A673 (cell line): ENCODE measurements at regions not wholly inside any gene's neighbourhood (a gene's known extent, or its start where the extent isn't known, plus 50 kb on each side); places are given as distances from the start of the nearest gene placed in this dataset.

Experiments used
- BruUV-seq: library from RNA; stranded (reverse); fragments of 400-500 nt; replicated peaks from 2 replicates; lab custom pipeline; 2021; lab: Mats Ljungman, UMichigan
- CTCF ChIA-PET: fragments of 300-600 bp; sonication (Branson Sonifier 250); formaldehyde crosslinking; loops from one replicate; lab custom pipeline; 2022; ENCODE audit warnings: antibody characterized with exemption; lab: Charles Lee
- POLR2A ChIA-PET: fragments of 300-600 bp; sonication (Branson Sonifier 250); formaldehyde crosslinking; loops from one replicate; lab custom pipeline; 2022; ENCODE audit warnings: antibody characterized with exemption; ENCODE audit not compliant: low non-redundant PET; lab: Charles Lee
- DNase-seq: peaks from one replicate; pipeline ENCODE4 v3.0.0-alpha.2; 2015; ENCODE audit warnings: low spot score
- H3K27ac ChIP-seq: fragments of 200-600 bp; sonication (generic); 2 replicates; pipeline ENCODE4 v1.5.1; 2016; ENCODE audit warnings: mixed run types, low read depth, mild to moderate bottlenecking, mixed read lengths, antibody characterized with exemption, low read length; ENCODE audit not compliant: poor library complexity, severe bottlenecking
- H3K27me3 ChIP-seq: fragments of 200-600 bp; sonication (generic); replicated peaks from 2 replicates; pipeline ENCODE4 v1.6.1; 2017; ENCODE audit warnings: mixed run types, low read depth, mild to moderate bottlenecking, mixed read lengths, antibody characterized with exemption, low read length; ENCODE audit not compliant: insufficient read depth, poor library complexity
- H3K36me3 ChIP-seq: fragments of 200-600 bp; sonication (generic); 2 replicates; pipeline ENCODE4 v1.6.1; 2016; ENCODE audit warnings: mixed run types, mild to moderate bottlenecking, mixed read lengths, antibody characterized with exemption, low read length; ENCODE audit not compliant: insufficient read depth, poor library complexity, severe bottlenecking
- H3K4me1 ChIP-seq: fragments of 200-600 bp; sonication (generic); 2 replicates; pipeline ENCODE4 v1.6.1; 2017; ENCODE audit warnings: mixed run types, mild to moderate bottlenecking, mixed read lengths, antibody characterized with exemption, low read length; ENCODE audit not compliant: insufficient read depth, poor library complexity, severe bottlenecking
- H3K4me3 ChIP-seq: fragments of 200-600 bp; sonication (generic); 2 replicates; pipeline ENCODE4 v1.5.1; 2016; ENCODE audit warnings: low read depth, mixed run types, mild to moderate bottlenecking, mixed read lengths, low read length; ENCODE audit not compliant: poor library complexity, severe bottlenecking
- H3K9me3 ChIP-seq: fragments of 200-600 bp; sonication (generic); 2 replicates; pipeline ENCODE4 v1.6.1; 2016; ENCODE audit warnings: mixed run types, low read depth, mild to moderate bottlenecking, mixed read lengths, antibody characterized with exemption, low read length; ENCODE audit not compliant: poor library complexity, severe bottlenecking
- EZH2 ChIP-seq: fragments of 200-600 bp; sonication (generic); IDR thresholded peaks from 2 replicates; pipeline ENCODE4 v1.6.1; 2017; ENCODE audit warnings: borderline replicate concordance, low read depth, mild to moderate bottlenecking, mixed read lengths, antibody characterized with exemption, low read length; ENCODE audit not compliant: poor library complexity, severe bottlenecking
- intact Hi-C: fragments of 100-400 bp; cut with micrococcal nuclease; formaldehyde crosslinking; loops from one replicate; pipeline ENCODE4 v1.10.0; 2022; ENCODE audit not compliant: unreplicated experiment
- TF ChIP-seq, protein P1 (sequence below): fragments of 300-800, 200-600 bp; sonication (generic); conservative IDR thresholded peaks from 2 replicates; pipeline ENCODE4 v1.5.1; 2017; ENCODE audit warnings: low read depth, mild to moderate bottlenecking, antibody characterized with exemption, low read length, moderate library complexity, mixed read lengths

DNA sequence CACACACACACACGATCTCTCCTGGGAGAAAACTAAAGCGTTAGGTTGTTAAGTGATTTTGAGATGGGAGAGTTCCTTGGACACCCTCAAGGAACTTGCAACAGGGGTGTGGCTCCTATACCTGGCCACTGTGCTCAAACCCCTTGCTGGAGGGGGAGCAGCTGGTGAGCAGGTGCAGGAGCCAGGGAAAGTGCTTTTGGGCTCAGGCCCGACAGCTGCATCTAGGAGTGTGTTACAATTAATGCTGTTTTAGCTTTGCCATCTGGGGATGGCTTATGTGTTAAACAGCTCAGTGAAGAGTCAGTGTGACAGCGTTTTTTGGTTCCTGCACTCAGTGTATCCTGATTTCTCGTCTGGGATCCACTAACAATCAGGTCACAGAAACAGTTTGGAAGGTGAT, 510.8 kb downstream of the TRIB2 start:
- H3K4me1 ChIP-seq: no peaks in the 10 kb centered on the region
- no peak overlapping the region for H3K4me3 ChIP-seq
- CTCF ChIA-PET: no interaction called here
- DNase-seq: no peak
- intact Hi-C loops: no loop called here
- TF ChIP-seq EZH2: no peak
- TF ChIP-seq, protein P1, sequence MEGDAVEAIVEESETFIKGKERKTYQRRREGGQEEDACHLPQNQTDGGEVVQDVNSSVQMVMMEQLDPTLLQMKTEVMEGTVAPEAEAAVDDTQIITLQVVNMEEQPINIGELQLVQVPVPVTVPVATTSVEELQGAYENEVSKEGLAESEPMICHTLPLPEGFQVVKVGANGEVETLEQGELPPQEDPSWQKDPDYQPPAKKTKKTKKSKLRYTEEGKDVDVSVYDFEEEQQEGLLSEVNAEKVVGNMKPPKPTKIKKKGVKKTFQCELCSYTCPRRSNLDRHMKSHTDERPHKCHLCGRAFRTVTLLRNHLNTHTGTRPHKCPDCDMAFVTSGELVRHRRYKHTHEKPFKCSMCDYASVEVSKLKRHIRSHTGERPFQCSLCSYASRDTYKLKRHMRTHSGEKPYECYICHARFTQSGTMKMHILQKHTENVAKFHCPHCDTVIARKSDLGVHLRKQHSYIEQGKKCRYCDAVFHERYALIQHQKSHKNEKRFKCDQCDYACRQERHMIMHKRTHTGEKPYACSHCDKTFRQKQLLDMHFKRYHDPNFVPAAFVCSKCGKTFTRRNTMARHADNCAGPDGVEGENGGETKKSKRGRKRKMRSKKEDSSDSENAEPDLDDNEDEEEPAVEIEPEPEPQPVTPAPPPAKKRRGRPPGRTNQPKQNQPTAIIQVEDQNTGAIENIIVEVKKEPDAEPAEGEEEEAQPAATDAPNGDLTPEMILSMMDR: no peak
- H3K9me3 ChIP-seq: no peaks in the 10 kb centered on the region
- POLR2A ChIA-PET: no interaction called here
- no peak overlapping the region for H3K27ac ChIP-seq
- BruUV-seq: no TSS peak
- H3K36me3 ChIP-seq: no peaks in the 10 kb centered on the region
- H3K27me3 ChIP-seq: no peaks in the 10 kb centered on the region

DNA sequence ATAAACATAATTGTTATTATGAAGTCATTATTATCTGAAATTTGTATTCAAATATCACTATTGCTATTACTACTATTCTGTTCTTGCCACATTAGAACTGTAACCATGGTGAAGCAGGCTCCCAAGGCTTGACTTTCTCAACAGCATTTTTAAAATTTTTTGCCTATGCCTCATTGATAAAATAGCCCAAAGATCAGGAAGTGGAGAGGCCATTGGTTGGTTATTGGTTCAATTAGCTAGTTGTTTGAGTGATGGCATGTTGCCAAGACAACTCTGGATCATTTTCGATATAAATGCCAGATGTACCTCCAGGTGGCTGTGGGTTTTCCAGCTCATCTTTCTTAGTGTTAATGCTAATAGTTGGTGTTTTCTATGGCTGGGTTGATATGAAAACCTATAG, 513.5 kb downstream of the TRIB2 start:
- intact Hi-C loops: no loop called here
- CTCF ChIA-PET: no interaction called here
- H3K4me1 ChIP-seq: peaks cover 2% of the 10 kb centered on the region
- no TSS peak for BruUV-seq
- H3K27me3 ChIP-seq: no peaks in the 10 kb centered on the region
- POLR2A ChIA-PET: no interaction called here
- no peaks in the 10 kb centered on the region for H3K36me3 ChIP-seq
- H3K9me3 ChIP-seq: no peaks in the 10 kb centered on the region
- no peak overlapping the region for H3K4me3 ChIP-seq
- no peak overlapping the region for H3K27ac ChIP-seq
- TF ChIP-seq, protein P1: no peak
- TF ChIP-seq EZH2: no peak
- no peak for DNase-seq

DNA sequence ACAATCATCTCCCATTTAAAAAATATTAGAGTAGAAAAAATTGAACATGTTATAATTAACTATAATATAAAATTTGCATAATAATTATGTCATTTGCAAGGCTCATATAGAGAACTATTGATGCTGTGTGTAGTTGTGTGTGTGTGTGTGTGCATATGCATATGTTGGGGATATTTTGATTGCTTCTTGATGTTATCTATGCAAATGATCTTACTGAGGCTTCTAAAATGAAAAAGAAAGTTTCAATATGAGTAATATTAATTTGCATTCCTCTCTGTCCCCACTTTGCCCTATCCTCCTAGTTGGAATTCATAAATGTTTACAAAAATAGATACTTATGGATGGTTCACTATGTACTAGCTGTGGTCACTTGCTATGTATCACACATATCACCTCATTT, 523.3 kb downstream of the TRIB2 start:
- DNase-seq: no peak
- no TSS peak for BruUV-seq
- ChIA-PET POLR2A (interaction anchor here (0.6 kb wide), 1 partner anchor 198 kb away, joined by 3 read pairs; no protein-coding TSS in a partner anchor), CTCF (no interaction called here)
- Histone ChIP-seq H3K36me3 (no peaks in the 10 kb centered on the region), H3K9me3 (no peaks in the 10 kb centered on the region), H3K4me1 (peaks cover 5% of the 10 kb centered on the region), H3K27me3 (no peaks in the 10 kb centered on the region), H3K27ac (no peak overlapping the region), H3K4me3 (no peak overlapping the region)
- TF ChIP-seq, protein P1: no peak
- TF ChIP-seq EZH2: no peak
- intact Hi-C loops: no loop called here
